ENCODE measurements at regions not wholly inside any gene's neighbourhood (a gene's known extent, or its start where the extent isn't known, plus 50 kb on each side); places are given as distances from the start of the nearest gene placed in this dataset.

GRCh38 chr6:159640722-159641482 is 52.1 kb downstream of the SOD2 start:
- H2AFZ ChIP-seq (ENCODE audit: insufficient read depth, low read depth, low read length, poor library complexity, severe bottlenecking): no peak overlapping the region
- no peak overlapping the region for H3K27ac ChIP-seq (ENCODE audit: low read depth in 1 of 2, low read length in 2 of 2)
- Mint-ChIP-seq H3K4me1 (peaks cover 5% of the 10 kb centered on the region), H3K4me3 (no peak overlapping the region), H3K27me3 (ENCODE audit: low read depth in 3 of 3) (peaks cover 1 to 8% (median 2%) of the 10 kb centered on the region in 3 donors), H3K27ac (no peak overlapping the region), H3K9me3 (peaks cover 5 to 19% (median 8%) of the 10 kb centered on the region in 7 donors), H3K36me3 (no peaks in the 10 kb centered on the region)
- no peaks in the 10 kb centered on the region for H3K27me3 ChIP-seq (ENCODE audit: control insufficient read depth in 2 of 2, insufficient read depth in 2 of 2, low read length in 2 of 2)
- TF ChIP-seq, protein P1, sequence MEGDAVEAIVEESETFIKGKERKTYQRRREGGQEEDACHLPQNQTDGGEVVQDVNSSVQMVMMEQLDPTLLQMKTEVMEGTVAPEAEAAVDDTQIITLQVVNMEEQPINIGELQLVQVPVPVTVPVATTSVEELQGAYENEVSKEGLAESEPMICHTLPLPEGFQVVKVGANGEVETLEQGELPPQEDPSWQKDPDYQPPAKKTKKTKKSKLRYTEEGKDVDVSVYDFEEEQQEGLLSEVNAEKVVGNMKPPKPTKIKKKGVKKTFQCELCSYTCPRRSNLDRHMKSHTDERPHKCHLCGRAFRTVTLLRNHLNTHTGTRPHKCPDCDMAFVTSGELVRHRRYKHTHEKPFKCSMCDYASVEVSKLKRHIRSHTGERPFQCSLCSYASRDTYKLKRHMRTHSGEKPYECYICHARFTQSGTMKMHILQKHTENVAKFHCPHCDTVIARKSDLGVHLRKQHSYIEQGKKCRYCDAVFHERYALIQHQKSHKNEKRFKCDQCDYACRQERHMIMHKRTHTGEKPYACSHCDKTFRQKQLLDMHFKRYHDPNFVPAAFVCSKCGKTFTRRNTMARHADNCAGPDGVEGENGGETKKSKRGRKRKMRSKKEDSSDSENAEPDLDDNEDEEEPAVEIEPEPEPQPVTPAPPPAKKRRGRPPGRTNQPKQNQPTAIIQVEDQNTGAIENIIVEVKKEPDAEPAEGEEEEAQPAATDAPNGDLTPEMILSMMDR (IDR thresholded peaks at IDR 0.05): no peak
- no peaks in the 10 kb centered on the region for H3K79me2 ChIP-seq (ENCODE audit: insufficient read depth, low read length)
- no peak overlapping the region for H3K9ac ChIP-seq (ENCODE audit: insufficient read depth, low read length, poor library complexity, severe bottlenecking)
- no peak for DNase-seq
- no peak overlapping the region for H3K4me2 ChIP-seq (replicated peaks; ENCODE audit: extremely low read depth, low read length, poor library complexity, severe bottlenecking)
- H3K4me3 ChIP-seq (replicated peaks in 1 of 3; ENCODE audit: low read depth in 2 of 3, low read length in 3 of 3): no peak overlapping the region
- intact Hi-C loops (cut with micrococcal nuclease): no loop called here
- no peaks in the 10 kb centered on the region for H3K36me3 ChIP-seq (replicated peaks in 1 of 2; ENCODE audit: control insufficient read depth in 1 of 2, insufficient read depth in 2 of 2, low read length in 2 of 2)
- 100% methylated on average over 3 of the region's 6 CpGs for WGBS (ENCODE audit: insufficient coverage)
- no peaks in the 10 kb centered on the region for H3K4me1 ChIP-seq (ENCODE audit: control insufficient read depth in 1 of 2, insufficient read depth in 2 of 2, low read length in 2 of 2)
- H3K9me3 ChIP-seq (replicated peaks in 1 of 2; ENCODE audit: control insufficient read depth in 1 of 2, insufficient read depth in 1 of 2, low read length in 2 of 2): no peaks in the 10 kb centered on the region
- no peaks in the 10 kb centered on the region for H4K20me1 ChIP-seq (ENCODE audit: insufficient read depth, low read length)

DNA sequence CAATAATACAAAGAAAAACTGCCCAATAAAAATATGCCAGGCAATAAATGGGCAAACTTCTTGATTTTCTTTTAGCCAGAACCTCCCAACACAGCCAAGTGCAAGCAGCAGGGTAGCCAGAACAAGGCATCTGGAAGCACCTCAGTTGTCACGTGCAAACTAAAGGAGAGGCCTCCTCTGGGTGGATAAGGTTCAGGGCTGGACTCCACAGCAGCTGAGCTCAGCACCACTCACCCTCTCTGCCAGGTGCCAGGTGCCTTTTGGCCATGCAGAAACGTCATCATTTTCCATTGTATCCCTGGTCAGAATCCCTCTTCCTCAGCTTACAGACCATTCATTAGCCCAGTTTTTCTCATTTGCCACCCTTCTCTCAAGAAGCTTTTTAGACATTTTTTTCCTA is 52.7 kb downstream of the SOD2 start:
- H3K4me1 Mint-ChIP-seq: no peaks in the 10 kb centered on the region

More for the DNA sequence above, 52.7 kb downstream of the SOD2 start:
- no peaks in the 10 kb centered on the region for H4K20me1 ChIP-seq (ENCODE audit: insufficient read depth, low read length)
- H3K27ac Mint-ChIP-seq: no peak overlapping the region
- H3K9me3 Mint-ChIP-seq: peaks cover 5 to 19% (median 8%) of the 10 kb centered on the region in 7 donors
- WGBS (ENCODE audit: insufficient coverage): 93% methylated on average over 2 of the region's 2 CpGs
- no peak for DNase-seq
- no peaks in the 10 kb centered on the region for H3K36me3 ChIP-seq (replicated peaks in 1 of 2; ENCODE audit: control insufficient read depth in 1 of 2, insufficient read depth in 2 of 2, low read length in 2 of 2)
- H3K4me2 ChIP-seq (replicated peaks; ENCODE audit: extremely low read depth, low read length, poor library complexity, severe bottlenecking): no peak overlapping the region
- no peak overlapping the region for H2AFZ ChIP-seq (ENCODE audit: insufficient read depth, low read depth, low read length, poor library complexity, severe bottlenecking)
- intact Hi-C loops (cut with micrococcal nuclease): no loop called here
- TF ChIP-seq, protein P1 (IDR thresholded peaks at IDR 0.05): no peak
- H3K4me3 ChIP-seq (replicated peaks in 1 of 3; ENCODE audit: low read depth in 2 of 3, low read length in 3 of 3): no peak overlapping the region
- H3K36me3 Mint-ChIP-seq: no peaks in the 10 kb centered on the region
- no peaks in the 10 kb centered on the region for H3K9me3 ChIP-seq (replicated peaks in 1 of 2; ENCODE audit: control insufficient read depth in 1 of 2, insufficient read depth in 1 of 2, low read length in 2 of 2)
- no peaks in the 10 kb centered on the region for H3K4me1 ChIP-seq (ENCODE audit: control insufficient read depth in 1 of 2, insufficient read depth in 2 of 2, low read length in 2 of 2)
- H3K4me3 Mint-ChIP-seq: no peak overlapping the region
- no peaks in the 10 kb centered on the region for H3K27me3 ChIP-seq (ENCODE audit: control insufficient read depth in 2 of 2, insufficient read depth in 2 of 2, low read length in 2 of 2)
- H3K27ac ChIP-seq (ENCODE audit: low read depth in 1 of 2, low read length in 2 of 2): no peak overlapping the region
- H3K27me3 Mint-ChIP-seq (ENCODE audit: low read depth in 3 of 3): peaks cover 1 to 8% (median 2%) of the 10 kb centered on the region in 3 donors
- no peak overlapping the region for H3K9ac ChIP-seq (ENCODE audit: insufficient read depth, low read length, poor library complexity, severe bottlenecking)
- no peaks in the 10 kb centered on the region for H3K79me2 ChIP-seq (ENCODE audit: insufficient read depth, low read length)

Measured in CD14-positive monocyte (primary cell).